ENCODE measurements at regions not wholly inside any gene's neighbourhood (a gene's known extent, or its start where the extent isn't known, plus 50 kb on each side); places are given as distances from the start of the nearest gene placed in this dataset.
A peak's percentile ranks its signal among the peaks of the same experiment; 100 is the strongest.
"Not testable (repeated sequence)": the region's sequence is repeated elsewhere in the genome, so short reads cannot be mapped to it uniquely, and the experiment has no call there.

- no peak for DNase-seq
Observed at GRCh38 chr10:121242741-121243608, 355.3 kb downstream of the FGFR2 start.

DNA sequence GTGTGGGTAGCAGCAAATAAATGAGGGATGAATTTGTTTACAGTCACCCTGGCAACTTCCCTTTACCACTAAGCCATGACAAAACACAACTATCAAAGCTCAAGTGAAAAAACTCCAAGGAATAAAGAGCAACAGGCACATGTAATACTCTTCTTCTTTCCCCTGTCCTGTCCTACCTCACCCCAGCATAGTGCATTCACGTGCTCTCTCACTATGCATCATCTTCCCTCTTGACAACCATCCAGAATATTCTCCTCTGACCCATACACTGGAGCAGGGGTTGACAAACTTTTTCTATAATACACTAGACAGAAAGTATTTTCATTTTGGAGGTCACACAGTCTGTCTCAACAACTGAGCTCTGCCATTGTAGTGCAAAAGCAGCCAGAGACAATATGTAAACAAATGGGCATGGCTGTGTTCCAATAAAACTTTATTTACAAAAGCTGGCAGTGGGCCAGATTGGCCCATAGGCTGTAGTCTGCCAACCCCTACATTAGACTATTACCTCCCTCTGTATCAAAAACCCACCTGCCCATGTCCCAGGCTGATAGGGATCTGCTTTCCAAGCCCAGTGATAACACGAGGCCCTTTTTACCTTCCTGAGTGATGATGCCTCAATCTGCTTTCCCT, 354.5 kb downstream of the FGFR2 start:
- no peak for DNase-seq

- no peak for DNase-seq
Observed at GRCh38 chr10:121244818-121245217, 353.4 kb downstream of the FGFR2 start.

DNA sequence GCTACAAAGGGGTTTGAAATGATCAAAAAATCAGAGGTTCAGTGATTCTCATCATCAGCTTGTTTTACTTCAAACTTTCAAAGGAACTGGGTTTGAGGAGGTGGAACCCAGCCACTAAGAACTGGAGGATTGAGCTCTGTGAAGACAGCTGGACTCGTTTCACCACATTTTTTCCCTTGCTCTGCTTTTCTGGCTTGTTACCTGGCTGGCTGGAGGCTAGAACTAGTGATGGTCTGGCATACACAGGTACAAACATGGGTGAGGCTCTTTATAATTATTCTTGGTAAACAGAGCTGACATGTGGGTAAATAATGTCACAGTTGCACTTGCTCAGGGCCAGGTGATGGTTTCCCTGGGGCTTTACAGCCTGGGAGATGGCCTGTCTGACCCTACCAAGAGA, 352.5 kb downstream of the FGFR2 start:
- peak; percentile 73 for DNase-seq

DNA sequence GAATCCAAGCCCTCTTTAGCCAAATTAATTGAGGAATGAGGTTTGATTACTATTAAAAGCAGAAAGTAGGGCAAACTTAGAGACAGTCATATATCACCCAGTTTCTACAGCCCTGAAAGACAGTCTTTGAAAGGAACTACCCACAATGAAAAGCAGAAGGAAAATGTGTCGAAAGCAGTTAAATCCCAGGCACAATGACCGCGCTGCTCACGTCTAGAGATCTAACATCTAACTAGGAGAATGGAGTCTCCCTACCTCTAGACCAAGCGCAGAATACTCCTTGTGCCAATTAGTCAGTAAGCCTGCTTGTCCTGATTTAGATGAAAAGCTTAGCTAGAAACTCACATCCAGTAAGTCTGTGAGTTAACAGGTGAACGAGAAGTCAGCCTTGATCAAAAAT, 350.0 kb downstream of the FGFR2 start:
- DNase-seq, result no peak

DNA sequence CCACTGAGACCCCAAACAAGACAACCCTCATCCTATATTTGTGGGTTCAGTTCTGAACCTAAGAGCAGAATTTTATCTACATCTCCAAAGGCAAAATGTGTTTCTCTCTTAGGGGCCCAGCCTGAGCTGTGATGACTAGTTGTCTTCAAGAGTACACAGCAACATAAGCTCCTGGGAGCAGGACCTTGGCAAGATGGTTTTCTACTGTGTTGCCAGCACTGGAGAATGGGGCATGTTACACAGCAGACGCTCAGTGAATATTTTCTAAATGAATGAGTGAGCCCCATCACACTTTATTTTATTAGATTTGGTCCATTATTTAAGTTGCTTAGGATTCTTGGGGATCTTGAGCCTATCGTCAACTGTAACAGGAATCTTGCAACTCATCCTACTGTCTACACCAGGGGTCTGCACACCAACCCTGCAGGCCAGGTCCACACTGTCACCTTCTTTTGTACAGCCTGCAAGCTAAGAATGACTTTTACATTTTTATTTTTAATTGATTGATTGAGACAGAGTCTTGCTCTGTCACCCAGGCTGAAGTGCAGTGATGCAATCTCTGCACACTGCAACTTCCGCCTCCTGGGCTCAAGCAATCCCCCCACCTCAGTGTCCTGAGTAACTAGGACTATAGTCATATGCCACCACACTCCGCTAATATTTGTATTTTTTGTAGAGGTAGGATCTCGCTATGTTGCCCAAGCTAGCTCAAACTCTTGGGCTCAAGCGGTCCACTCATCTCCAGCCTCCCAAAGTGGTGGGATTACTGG, 347.1 kb downstream of the FGFR2 start:
- no peak for DNase-seq

DNA sequence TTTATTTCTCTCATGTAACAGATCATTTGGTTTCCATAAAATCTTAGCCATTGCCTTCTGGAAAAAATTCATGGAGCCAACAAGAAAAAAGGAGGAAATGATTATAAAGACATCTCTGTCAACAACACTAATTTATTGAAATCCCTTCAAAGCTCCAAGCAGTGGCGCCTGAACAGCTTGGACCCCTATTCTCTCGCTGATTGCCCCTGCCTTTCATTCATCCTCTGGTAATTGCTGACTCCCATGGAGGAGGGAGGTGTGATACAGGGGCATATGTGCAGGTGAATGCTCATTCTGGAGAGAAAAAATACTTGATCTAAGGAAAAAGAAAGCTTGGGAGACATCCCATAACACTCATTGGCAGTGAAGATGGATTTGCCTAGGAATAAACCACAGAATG, 345.5 kb downstream of the FGFR2 start:
- DNase-seq, result no peak

DNA sequence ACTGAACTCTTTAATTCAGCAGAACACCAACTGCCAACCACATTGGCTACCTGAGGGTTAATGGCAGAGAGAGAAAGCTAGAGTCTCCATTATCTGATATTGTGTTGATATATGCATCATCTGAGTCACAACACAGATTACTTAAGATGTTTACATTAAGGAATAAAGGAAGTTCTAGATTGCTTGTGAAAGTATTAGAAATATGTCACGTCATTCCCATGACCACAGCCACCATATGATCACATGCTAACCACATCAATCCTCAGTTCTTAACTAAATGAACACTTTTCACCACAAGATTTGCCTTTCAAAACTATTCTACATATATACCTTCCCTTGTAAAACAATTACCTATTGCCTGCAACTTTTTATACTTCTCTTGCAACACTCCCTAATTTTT, 337.9 kb downstream of the FGFR2 start:
- no peak for DNase-seq

DNA sequence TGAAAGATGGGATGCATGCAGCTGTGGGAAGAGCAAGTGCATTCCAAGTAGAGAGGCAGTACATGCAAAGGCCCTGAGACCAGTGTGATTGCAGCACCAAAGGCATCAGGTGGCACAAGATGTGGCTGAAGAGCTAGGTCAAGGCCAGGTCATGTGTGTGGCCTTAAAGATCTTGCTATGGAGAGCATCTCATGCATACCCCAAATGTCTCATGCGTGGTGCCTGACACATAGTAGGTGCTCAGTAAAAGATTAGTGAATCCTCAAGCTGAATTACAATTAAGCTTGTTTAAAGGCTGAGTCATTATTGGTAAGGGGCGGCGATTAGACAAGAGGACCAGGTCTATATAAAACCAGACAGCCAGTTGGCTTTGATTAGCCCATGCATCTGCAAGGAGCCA, 336.6 kb downstream of the FGFR2 start:
- no peak for DNase-seq

- DNase-seq, result no peak
Observed at GRCh38 chr10:121262774-121263430, 335.3 kb downstream of the FGFR2 start.

DNA sequence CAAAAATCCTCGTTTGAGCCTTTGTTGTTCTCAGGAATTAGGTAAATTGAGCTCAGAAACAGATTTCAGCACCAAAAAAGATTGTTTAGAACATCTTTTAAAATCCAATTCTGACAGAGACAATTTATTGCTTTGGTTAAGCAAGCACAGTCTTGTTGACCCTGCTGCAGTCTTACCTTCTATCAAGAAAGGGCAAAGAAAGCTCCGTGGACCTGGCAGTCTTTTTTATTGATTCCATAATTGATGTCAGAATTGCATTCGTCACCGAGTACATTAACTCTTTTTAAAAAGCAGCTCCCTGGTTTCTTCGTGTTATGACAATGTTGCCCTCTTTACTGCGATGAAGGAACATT, 334.8 kb downstream of the FGFR2 start:
- DNase-seq, result no peak

- DNase-seq, result no peak
Observed at GRCh38 chr10:121265360-121266123, 332.7 kb downstream of the FGFR2 start.

DNA sequence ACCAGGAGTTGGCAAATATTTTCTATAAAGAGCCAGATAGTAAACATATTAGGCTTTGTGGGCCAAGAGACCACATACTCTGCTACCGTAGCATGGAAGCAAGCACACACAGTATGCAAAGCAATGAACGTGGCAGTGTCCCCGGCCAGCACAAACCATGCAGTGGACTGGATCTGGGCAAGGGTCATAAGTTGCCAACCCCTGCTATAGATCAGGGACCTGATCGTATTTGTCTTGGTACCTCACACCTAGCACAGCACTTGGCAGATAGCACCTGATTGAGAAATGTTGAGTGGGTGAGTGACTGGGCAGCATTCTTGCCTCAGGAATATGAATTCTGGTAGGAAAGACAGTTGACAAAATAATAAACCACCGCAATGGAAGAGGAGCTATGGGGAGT, 331.9 kb downstream of the FGFR2 start:
- DNase-seq, result no peak

DNA sequence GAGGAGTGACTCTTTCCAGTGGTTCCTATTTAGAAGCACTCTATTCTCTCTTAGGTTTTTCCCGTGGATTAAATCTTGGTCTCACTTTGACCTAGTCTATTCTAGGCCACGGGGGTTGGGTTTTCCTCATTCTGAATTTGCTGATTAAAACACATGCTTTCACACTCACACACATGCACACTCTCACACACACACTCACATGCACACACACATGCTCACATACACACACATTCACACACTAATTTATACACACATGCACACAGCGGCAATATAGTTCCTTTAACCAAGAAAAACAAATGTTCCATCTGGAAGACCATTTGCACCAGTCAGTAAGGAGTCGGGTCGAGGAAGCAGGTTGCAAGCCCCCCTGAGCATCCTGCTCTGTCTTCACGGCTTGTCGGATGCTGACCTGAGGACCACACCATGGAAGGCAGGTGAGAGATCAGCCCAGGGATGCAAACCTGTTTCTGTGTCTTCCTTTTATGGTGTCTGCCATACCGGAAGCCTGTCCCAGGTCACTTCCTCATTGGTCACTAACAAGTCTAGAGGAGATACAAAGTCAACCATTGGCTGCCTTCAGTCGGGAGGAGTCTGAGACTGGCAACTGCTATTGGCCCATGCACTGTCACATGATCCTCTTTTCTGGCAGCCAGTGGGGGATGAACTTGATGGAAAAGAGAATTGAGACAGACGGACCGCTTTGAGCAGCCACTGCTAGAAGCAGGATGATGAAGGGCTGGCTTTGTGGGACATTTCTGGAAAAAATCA, 330.8 kb downstream of the FGFR2 start:
- DNase-seq, result no peak

DNA sequence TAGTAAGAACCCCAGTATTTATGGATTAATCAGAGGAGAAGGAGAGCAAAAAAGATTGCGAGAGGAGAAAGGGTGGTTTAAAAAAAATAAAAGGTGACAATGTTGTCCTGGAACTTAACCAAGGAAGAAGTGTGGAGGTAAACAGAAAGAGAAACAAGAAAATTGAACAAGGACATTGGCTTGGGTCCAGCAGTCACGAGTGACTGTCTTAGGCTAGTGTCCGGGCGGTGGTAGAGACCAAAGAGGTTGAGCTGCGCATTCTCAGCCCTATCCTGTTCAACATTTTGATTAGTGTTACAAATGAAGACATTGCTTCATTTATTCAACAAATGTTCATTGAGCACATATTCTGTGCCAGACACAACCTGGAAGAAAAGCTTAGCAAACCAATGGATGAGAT, 329.9 kb downstream of the FGFR2 start:
- DNase-seq, result no peak

DNA sequence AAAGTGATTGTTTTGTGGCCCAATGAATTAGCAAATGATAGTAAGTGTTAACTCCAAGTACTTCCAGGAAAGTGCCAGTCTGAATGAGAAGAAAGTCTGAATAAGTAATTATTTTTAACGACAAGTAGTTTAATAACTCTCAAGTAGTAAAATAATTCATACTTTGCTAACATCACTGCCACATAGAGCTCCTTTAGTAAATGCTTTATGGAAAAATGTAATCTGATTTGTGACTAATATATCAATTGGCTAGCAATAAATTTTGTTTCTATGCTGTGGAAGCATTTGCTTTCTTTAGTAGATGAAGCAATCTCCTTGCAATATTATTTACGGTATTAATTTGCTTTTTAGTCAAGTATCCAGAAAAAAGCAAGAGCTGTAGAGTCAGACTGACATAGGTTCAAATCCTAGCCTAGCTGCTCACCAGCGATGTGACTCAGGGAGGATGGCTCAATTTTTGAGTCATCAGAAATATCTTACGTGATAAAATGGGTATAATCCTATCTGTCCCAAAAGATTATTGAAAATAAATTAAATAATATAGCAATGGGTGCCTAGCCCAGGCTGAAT, 329.3 kb downstream of the FGFR2 start:
- no peak for DNase-seq

GRCh38 chr10:121270906-121271305, 327.3 kb downstream of the FGFR2 start:
- DNase-seq, result no peak

DNA sequence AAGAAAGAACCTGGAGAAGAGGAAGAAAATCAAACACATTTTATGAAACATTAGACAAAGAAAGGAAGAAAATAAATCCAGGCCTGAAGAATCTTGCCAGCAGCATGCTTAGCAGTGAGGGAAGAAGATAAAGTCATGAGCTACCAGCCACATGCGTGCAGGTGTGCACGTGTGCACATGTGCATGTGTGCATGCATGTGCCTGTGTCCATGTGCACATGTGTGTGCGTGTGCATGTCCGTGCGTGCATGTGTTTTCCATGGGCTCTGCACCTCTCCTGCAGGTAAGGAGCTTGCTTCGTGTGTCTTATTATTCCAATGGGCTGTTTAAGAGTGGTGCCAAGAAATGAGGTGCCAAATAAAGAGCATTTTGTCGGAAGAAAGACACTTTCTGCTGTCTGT, 322.2 kb downstream of the FGFR2 start:
- no peak for DNase-seq

- no peak for DNase-seq
Observed at GRCh38 chr10:121276822-121277221, 321.4 kb downstream of the FGFR2 start.

GRCh38 chr10:121278386-121278785, 319.9 kb downstream of the FGFR2 start:
- DNase-seq, result not testable (repeated sequence)

DNA sequence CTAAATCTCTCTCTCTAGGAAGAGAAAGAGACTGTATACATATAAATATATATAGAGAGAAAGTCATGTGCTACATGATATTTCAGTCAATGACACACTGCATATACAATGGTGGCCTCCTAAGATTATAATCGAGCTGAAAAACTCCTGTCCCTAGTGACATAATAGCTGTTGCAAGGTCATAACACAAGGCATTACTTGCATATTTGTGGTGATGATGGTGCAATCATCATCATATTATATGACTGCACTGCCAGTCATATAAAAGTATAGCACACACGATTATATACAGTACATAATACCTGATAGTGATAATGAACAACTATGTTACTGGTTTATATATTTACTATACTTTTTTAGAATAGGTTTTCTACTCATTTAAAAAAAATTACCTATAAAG, 316.7 kb downstream of the FGFR2 start:
- DNase-seq, result no peak

Data from islet precursor cell (in vitro differentiated cells).